Mammary epithelial cell (primary cell): ENCODE measurements at regions not wholly inside any gene's neighbourhood (a gene's known extent, or its start where the extent isn't known, plus 50 kb on each side); places are given as distances from the start of the nearest gene placed in this dataset.

ENCODE experiments used
- CTCF ChIP-seq, 2 donors: IDR thresholded peaks in 1 of 2; conservative IDR thresholded peaks in 1 of 2; 2 replicates each; pipeline ENCODE4 v1.5.1; 2011 to 2012; ENCODE audit warnings: inconsistent platforms in 2 of 2, low read length in 2 of 2, mild to moderate bottlenecking in 2 of 2, control low read depth in 1 of 2, low read depth in 1 of 2; ENCODE audit not compliant: insufficient read depth in 1 of 2; ENCODE audit errors: extremely low read depth in 1 of 2
- EZH2 ChIP-seq: IDR thresholded peaks from 2 replicates; pipeline ENCODE4 v1.6.1; 2012; ENCODE audit warnings: low read length, inconsistent platforms, borderline replicate concordance

- TF ChIP-seq CTCF (conservative IDR thresholded peaks at IDR 0.05 in 1 of 2, IDR thresholded peaks at IDR 0.05 in 1 of 2; ENCODE audit: extremely low read depth in 1 of 2, insufficient read depth in 1 of 2, low read depth in 1 of 2, low read length in 2 of 2) (no peak), EZH2 (no peak)
Observed at GRCh38 chr15:38038659-38039442, 104.4 kb downstream of the TMCO5A start.
